ENCODE measurements at regions not wholly inside any gene's neighbourhood (a gene's known extent, or its start where the extent isn't known, plus 50 kb on each side); places are given as distances from the start of the nearest gene placed in this dataset.
"Not testable (repeated sequence)": the region's sequence is repeated elsewhere in the genome, so short reads cannot be mapped to it uniquely, and the experiment has no call there.

GRCh38 chr1:184817003-184817402 lies 62.3 kb upstream of the EDEM3 start:
- H3K9ac ChIP-seq (ENCODE audit: insufficient read depth, low read depth, low read length); DNase-seq (ENCODE audit: low spot score); H4K20me1 ChIP-seq (ENCODE audit: insufficient read depth, low read length); H3K4me3 ChIP-seq (replicated peaks in 1 of 3; ENCODE audit: insufficient read depth in 1 of 3, low read depth in 2 of 3, low read length in 3 of 3); H3K36me3 ChIP-seq (replicated peaks in 1 of 2; ENCODE audit: control insufficient read depth in 1 of 2, insufficient read depth in 2 of 2, low read length in 2 of 2); H3K79me2 ChIP-seq (ENCODE audit: insufficient read depth, low read length); H3K4me2 ChIP-seq (ENCODE audit: low read depth, low read length); H2AFZ ChIP-seq (ENCODE audit: low read length); intact Hi-C loops (cut with micrococcal nuclease; ENCODE audit: unreplicated experiment); H3K27ac ChIP-seq (ENCODE audit: extremely low read length, insufficient read depth, low read length); FAIRE-seq; BruUV-seq (replicated peaks); ATAC-seq; POLR2A ChIA-PET; H3K4me1 ChIP-seq (ENCODE audit: insufficient read depth, low read length); CTCF ChIA-PET (ENCODE audit: low intra/inter-chr PET ratio, low total read pairs): not testable (repeated sequence)
- Histone ChIP-seq H3K27me3 (ENCODE audit: control insufficient read depth in 1 of 2, insufficient read depth in 2 of 2, low read length in 2 of 2) (peaks cover 0 to 11% of the 10 kb centered on the region in 2 experiments; a peak in 1 of 5 replicates), H3K9me3 (ENCODE audit: low read length) (peaks cover 28% of the 10 kb centered on the region)
- TF ChIP-seq, protein P1, sequence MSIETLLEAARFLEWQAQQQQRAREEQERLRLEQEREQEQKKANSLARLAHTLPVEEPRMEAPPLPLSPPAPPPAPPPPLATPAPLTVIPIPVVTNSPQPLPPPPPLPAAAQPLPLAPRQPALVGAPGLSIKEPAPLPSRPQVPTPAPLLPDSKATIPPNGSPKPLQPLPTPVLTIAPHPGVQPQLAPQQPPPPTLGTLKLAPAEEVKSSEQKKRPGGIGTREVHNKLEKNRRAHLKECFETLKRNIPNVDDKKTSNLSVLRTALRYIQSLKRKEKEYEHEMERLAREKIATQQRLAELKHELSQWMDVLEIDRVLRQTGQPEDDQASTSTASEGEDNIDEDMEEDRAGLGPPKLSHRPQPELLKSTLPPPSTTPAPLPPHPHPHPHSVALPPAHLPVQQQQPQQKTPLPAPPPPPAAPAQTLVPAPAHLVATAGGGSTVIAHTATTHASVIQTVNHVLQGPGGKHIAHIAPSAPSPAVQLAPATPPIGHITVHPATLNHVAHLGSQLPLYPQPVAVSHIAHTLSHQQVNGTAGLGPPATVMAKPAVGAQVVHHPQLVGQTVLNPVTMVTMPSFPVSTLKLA (IDR thresholded peaks at IDR 0.05) = peak; percentile 46
- in situ Hi-C loops (cut with HindIII; ENCODE audit: extremely low pct_ligation_motif_present, low pct_unique_long_range_greater_than_20kb) = loop anchor here (25.0 kb wide), 1 partner anchor 870 kb away; no protein-coding TSS in a partner anchor
- 0% methylated on average over 2 of the region's 2 CpGs for WGBS (ENCODE audit: low lambda C conversion rate)

- Histone ChIP-seq H4K20me1 (ENCODE audit: insufficient read depth, low read length) (no peaks in the 10 kb centered on the region), H3K4me1 (ENCODE audit: insufficient read depth, low read length) (no peaks in the 10 kb centered on the region), H3K9ac (ENCODE audit: insufficient read depth, low read depth, low read length) (no peak overlapping the region), H3K4me3 (replicated peaks in 1 of 3; ENCODE audit: insufficient read depth in 1 of 3, low read depth in 2 of 3, low read length in 3 of 3) (no peak overlapping the region), H3K4me2 (ENCODE audit: low read depth, low read length) (no peak overlapping the region), H3K79me2 (ENCODE audit: insufficient read depth, low read length) (no peaks in the 10 kb centered on the region), H3K27me3 (ENCODE audit: control insufficient read depth in 1 of 2, insufficient read depth in 2 of 2, low read length in 2 of 2) (peaks cover 0 to 5% of the 10 kb centered on the region in 2 experiments; a peak in 1 of 5 replicates), H3K9me3 (ENCODE audit: low read length) (peaks cover 28% of the 10 kb centered on the region), H3K36me3 (replicated peaks in 1 of 2; ENCODE audit: control insufficient read depth in 1 of 2, insufficient read depth in 2 of 2, low read length in 2 of 2) (no peaks in the 10 kb centered on the region), H3K27ac (ENCODE audit: extremely low read length, insufficient read depth, low read length) (no peak overlapping the region), H2AFZ (ENCODE audit: low read length) (no peak overlapping the region)
- FAIRE-seq (no peak), DNase-seq (ENCODE audit: low spot score) (no peak), ATAC-seq (no peak)
- ChIA-PET CTCF (ENCODE audit: low intra/inter-chr PET ratio, low total read pairs) (no interaction called here), POLR2A (no interaction called here)
- no TSS peak for BruUV-seq (replicated peaks)
- in situ Hi-C loops (cut with HindIII; ENCODE audit: extremely low pct_ligation_motif_present, low pct_unique_long_range_greater_than_20kb) = loop anchor here (25.0 kb wide), 1 partner anchor 874 kb away; no protein-coding TSS in a partner anchor
- 3% methylated on average over 2 of the region's 2 CpGs for WGBS (ENCODE audit: low lambda C conversion rate)
- intact Hi-C loops (cut with micrococcal nuclease; ENCODE audit: unreplicated experiment) = no loop called here
- TF ChIP-seq ZNF724P (CRISPR knock-in tag; IDR thresholded peaks at IDR 0.05; ENCODE audit: borderline replicate concordance) = peak; percentile 58; the same call in 1 of the 2 replicates
- no peak for TF ChIP-seq ZNF44 (CRISPR knock-in tag; IDR thresholded peaks at IDR 0.05)
- no peak for TF ChIP-seq CBX5 (CRISPR knock-in tag; IDR thresholded peaks at IDR 0.05; ENCODE audit: borderline replicate concordance)
- TF ChIP-seq BATF2 (CRISPR knock-in tag; IDR thresholded peaks at IDR 0.05) = no peak
- no peak for TF ChIP-seq SRF (IDR thresholded peaks at IDR 0.05; ENCODE audit: low read depth, low read length)
- no peak for TF ChIP-seq ZSCAN21 (CRISPR knock-in tag; IDR thresholded peaks at IDR 0.05; ENCODE audit: borderline replicate concordance)
Measured at GRCh38 chr1:184813528-184814089, 59.0 kb upstream of the EDEM3 start.
